DOHH2 (cell line): ENCODE measurements at regions not wholly inside any gene's neighbourhood (a gene's known extent, or its start where the extent isn't known, plus 50 kb on each side); places are given as distances from the start of the nearest gene placed in this dataset.

Experiments
- CTCF ChIP-seq: fragments of 200-600 bp; sonication (generic); IDR thresholded peaks from one replicate; pipeline ENCODE4 v1.5.1; 2014; ENCODE audit warnings: antibody characterized with exemption, mild to moderate bottlenecking, low read depth, low read length; ENCODE audit not compliant: poor library complexity, severe bottlenecking
- EZH2phosphoT487 ChIP-seq: fragments of 200-600 bp; sonication (generic); IDR thresholded peaks from 2 replicates; pipeline ENCODE4 v1.6.1; 2017; ENCODE audit warnings: borderline replicate concordance, mild to moderate bottlenecking, antibody characterized with exemption, low read length, moderate library complexity, mixed read lengths

GRCh38 chr3:151556596-151556995, 95.7 kb upstream of the IGSF10 start:
- TF ChIP-seq CTCF = no peak
- no peak for TF ChIP-seq EZH2phosphoT487
